ENCODE measurements at regions not wholly inside any gene's neighbourhood (a gene's known extent, or its start where the extent isn't known, plus 50 kb on each side); places are given as distances from the start of the nearest gene placed in this dataset.

GRCh38 chr7:10239695-10240345 lies 733.9 kb upstream of the PHF14 start:
- TF ChIP-seq, protein P1, sequence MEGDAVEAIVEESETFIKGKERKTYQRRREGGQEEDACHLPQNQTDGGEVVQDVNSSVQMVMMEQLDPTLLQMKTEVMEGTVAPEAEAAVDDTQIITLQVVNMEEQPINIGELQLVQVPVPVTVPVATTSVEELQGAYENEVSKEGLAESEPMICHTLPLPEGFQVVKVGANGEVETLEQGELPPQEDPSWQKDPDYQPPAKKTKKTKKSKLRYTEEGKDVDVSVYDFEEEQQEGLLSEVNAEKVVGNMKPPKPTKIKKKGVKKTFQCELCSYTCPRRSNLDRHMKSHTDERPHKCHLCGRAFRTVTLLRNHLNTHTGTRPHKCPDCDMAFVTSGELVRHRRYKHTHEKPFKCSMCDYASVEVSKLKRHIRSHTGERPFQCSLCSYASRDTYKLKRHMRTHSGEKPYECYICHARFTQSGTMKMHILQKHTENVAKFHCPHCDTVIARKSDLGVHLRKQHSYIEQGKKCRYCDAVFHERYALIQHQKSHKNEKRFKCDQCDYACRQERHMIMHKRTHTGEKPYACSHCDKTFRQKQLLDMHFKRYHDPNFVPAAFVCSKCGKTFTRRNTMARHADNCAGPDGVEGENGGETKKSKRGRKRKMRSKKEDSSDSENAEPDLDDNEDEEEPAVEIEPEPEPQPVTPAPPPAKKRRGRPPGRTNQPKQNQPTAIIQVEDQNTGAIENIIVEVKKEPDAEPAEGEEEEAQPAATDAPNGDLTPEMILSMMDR (conservative IDR thresholded peaks at IDR 0.05; ENCODE audit: low read depth, low read length) = no peak
- TF ChIP-seq MXI1 (IDR thresholded peaks at IDR 0.05; ENCODE audit: borderline replicate concordance, low read depth, low read length) = no peak

Data from IMR-90 (cell line).